ENCODE measurements at regions not wholly inside any gene's neighbourhood (a gene's known extent, or its start where the extent isn't known, plus 50 kb on each side); places are given as distances from the start of the nearest gene placed in this dataset.

- TF ChIP-seq CTCF (conservative IDR thresholded peaks at IDR 0.05; ENCODE audit: low read depth in 2 of 2) (no peak), EZH2 (IDR thresholded peaks at IDR 0.05; ENCODE audit: low read depth, unreplicated experiment) (no peak), ETS1 (IDR thresholded peaks at IDR 0.05) (no peak), REST (IDR thresholded peaks at IDR 0.05; ENCODE audit: unreplicated experiment) (no peak), ZNF331 (CRISPR knock-in tag; IDR thresholded peaks at IDR 0.05; ENCODE audit: low read depth) (no peak)
These were observed 257.3 kb upstream of the LRFN5 start for GRCh38 chr14:41349289-41349910.

Data from GM23338 (cell line).